ENCODE measurements at regions not wholly inside any gene's neighbourhood (a gene's known extent, or its start where the extent isn't known, plus 50 kb on each side); places are given as distances from the start of the nearest gene placed in this dataset.

DNA sequence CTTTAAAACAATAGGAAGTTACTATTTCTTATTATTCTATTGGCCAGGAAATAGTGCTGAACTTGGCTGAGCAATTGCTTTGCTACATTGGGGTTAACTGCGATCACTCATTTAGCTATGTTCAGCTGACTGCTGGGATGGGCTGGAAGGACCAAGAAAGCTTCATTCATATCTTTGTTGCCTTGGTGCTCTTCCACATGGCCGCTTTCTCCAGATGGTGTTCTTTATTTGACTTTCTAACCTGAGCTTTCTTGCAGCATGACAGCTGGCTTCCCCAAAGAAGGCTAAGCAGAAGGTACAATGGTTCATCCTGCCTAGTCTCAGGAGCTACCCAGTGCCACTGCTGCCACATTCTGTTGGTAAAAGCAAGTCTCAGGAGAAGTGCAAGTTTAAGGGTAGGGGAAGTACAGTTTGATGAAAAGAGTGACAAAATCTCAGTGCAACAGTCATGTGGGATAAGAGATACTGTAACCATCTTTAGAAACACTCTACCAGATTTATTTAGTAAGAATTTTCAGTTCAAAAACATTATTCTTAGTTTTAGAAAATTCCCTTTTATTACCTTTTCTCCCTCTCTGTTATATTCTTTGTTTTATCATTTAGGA is 180.6 kb upstream of the RBMS1 start:
- TF ChIP-seq, protein P1, sequence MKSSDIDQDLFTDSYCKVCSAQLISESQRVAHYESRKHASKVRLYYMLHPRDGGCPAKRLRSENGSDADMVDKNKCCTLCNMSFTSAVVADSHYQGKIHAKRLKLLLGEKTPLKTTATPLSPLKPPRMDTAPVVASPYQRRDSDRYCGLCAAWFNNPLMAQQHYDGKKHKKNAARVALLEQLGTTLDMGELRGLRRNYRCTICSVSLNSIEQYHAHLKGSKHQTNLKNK (CRISPR knock-in tag; IDR thresholded peaks at IDR 0.05): no peak
- TF ChIP-seq JAZF1 (CRISPR knock-in tag; IDR thresholded peaks at IDR 0.05) (no peak), RORB (CRISPR knock-in tag; IDR thresholded peaks at IDR 0.05) (no peak), IRF2 (CRISPR knock-in tag; IDR thresholded peaks at IDR 0.05; ENCODE audit: borderline replicate concordance, low read depth) (no peak), MXD4 (CRISPR knock-in tag; IDR thresholded peaks at IDR 0.05; ENCODE audit: borderline replicate concordance) (no peak)
- TF ChIP-seq, protein P2, sequence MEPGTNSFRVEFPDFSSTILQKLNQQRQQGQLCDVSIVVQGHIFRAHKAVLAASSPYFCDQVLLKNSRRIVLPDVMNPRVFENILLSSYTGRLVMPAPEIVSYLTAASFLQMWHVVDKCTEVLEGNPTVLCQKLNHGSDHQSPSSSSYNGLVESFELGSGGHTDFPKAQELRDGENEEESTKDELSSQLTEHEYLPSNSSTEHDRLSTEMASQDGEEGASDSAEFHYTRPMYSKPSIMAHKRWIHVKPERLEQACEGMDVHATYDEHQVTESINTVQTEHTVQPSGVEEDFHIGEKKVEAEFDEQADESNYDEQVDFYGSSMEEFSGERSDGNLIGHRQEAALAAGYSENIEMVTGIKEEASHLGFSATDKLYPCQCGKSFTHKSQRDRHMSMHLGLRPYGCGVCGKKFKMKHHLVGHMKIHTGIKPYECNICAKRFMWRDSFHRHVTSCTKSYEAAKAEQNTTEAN (CRISPR knock-in tag; IDR thresholded peaks at IDR 0.05): no peak
- TF ChIP-seq, protein P3, sequence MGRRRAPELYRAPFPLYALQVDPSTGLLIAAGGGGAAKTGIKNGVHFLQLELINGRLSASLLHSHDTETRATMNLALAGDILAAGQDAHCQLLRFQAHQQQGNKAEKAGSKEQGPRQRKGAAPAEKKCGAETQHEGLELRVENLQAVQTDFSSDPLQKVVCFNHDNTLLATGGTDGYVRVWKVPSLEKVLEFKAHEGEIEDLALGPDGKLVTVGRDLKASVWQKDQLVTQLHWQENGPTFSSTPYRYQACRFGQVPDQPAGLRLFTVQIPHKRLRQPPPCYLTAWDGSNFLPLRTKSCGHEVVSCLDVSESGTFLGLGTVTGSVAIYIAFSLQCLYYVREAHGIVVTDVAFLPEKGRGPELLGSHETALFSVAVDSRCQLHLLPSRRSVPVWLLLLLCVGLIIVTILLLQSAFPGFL (CRISPR knock-in tag; IDR thresholded peaks at IDR 0.05; ENCODE audit: borderline replicate concordance): no peak
- TF ChIP-seq, protein P4, sequence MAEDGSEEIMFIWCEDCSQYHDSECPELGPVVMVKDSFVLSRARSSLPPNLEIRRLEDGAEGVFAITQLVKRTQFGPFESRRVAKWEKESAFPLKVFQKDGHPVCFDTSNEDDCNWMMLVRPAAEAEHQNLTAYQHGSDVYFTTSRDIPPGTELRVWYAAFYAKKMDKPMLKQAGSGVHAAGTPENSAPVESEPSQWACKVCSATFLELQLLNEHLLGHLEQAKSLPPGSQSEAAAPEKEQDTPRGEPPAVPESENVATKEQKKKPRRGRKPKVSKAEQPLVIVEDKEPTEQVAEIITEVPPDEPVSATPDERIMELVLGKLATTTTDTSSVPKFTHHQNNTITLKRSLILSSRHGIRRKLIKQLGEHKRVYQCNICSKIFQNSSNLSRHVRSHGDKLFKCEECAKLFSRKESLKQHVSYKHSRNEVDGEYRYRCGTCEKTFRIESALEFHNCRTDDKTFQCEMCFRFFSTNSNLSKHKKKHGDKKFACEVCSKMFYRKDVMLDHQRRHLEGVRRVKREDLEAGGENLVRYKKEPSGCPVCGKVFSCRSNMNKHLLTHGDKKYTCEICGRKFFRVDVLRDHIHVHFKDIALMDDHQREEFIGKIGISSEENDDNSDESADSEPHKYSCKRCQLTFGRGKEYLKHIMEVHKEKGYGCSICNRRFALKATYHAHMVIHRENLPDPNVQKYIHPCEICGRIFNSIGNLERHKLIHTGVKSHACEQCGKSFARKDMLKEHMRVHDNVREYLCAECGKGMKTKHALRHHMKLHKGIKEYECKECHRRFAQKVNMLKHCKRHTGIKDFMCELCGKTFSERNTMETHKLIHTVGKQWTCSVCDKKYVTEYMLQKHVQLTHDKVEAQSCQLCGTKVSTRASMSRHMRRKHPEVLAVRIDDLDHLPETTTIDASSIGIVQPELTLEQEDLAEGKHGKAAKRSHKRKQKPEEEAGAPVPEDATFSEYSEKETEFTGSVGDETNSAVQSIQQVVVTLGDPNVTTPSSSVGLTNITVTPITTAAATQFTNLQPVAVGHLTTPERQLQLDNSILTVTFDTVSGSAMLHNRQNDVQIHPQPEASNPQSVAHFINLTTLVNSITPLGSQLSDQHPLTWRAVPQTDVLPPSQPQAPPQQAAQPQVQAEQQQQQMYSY (CRISPR knock-in tag; IDR thresholded peaks at IDR 0.05): no peak
- TF ChIP-seq, protein P5, sequence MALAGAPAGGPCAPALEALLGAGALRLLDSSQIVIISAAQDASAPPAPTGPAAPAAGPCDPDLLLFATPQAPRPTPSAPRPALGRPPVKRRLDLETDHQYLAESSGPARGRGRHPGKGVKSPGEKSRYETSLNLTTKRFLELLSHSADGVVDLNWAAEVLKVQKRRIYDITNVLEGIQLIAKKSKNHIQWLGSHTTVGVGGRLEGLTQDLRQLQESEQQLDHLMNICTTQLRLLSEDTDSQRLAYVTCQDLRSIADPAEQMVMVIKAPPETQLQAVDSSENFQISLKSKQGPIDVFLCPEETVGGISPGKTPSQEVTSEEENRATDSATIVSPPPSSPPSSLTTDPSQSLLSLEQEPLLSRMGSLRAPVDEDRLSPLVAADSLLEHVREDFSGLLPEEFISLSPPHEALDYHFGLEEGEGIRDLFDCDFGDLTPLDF (CRISPR knock-in tag; IDR thresholded peaks at IDR 0.05): no peak
- TF ChIP-seq, protein P6, sequence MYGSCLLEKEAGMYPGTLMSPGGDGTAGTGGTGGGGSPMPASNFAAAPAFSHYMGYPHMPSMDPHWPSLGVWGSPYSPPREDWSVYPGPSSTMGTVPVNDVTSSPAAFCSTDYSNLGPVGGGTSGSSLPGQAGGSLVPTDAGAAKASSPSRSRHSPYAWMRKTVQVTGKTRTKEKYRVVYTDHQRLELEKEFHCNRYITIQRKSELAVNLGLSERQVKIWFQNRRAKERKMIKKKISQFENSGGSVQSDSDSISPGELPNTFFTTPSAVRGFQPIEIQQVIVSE (CRISPR knock-in tag; IDR thresholded peaks at IDR 0.05; ENCODE audit: borderline replicate concordance): no peak
- TF ChIP-seq, protein P7, sequence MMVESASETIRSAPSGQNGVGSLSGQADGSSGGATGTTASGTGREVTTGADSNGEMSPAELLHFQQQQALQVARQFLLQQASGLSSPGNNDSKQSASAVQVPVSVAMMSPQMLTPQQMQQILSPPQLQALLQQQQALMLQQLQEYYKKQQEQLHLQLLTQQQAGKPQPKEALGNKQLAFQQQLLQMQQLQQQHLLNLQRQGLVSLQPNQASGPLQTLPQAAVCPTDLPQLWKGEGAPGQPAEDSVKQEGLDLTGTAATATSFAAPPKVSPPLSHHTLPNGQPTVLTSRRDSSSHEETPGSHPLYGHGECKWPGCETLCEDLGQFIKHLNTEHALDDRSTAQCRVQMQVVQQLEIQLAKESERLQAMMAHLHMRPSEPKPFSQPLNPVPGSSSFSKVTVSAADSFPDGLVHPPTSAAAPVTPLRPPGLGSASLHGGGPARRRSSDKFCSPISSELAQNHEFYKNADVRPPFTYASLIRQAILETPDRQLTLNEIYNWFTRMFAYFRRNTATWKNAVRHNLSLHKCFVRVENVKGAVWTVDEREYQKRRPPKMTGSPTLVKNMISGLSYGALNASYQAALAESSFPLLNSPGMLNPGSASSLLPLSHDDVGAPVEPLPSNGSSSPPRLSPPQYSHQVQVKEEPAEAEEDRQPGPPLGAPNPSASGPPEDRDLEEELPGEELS (CRISPR knock-in tag; IDR thresholded peaks at IDR 0.05): no peak
- CTCF ChIA-PET: no interaction called here
- POLR2A ChIA-PET: no interaction called here
- no peaks in the 10 kb centered on the region for H3K27me3 Mint-ChIP-seq (ENCODE audit: low read depth)
- H3K36me3 Mint-ChIP-seq: no peaks in the 10 kb centered on the region; the same call in 1 of the 2 replicates
- no peak overlapping the region for H3K27ac Mint-ChIP-seq
- no peak for DNase-seq (ENCODE audit: low spot score)
- H3K9me3 Mint-ChIP-seq: peaks cover 10% of the 10 kb centered on the region
- H3K4me1 Mint-ChIP-seq: no peaks in the 10 kb centered on the region
- H3K4me3 Mint-ChIP-seq: no peak overlapping the region
- no peak for ATAC-seq

DNA sequence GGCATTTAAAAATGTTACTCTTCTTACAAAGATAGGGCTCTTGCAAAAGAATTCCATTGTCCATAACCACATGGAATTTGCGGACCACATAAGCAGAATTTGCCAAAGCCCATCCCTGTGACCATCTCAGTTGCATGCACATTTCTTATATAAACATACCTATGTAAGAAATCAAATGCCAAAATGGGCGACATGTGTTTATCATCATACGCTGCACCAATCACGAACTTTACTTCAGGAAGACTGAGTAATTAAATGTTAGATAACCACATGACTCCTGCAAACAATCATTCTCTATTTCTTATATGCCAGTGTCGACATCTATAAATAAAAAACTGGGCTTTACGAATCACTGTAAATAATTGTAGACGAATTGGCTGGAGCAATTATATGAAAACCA is 186.1 kb upstream of the RBMS1 start:
- no peak overlapping the region for H3K27ac Mint-ChIP-seq
- ChIA-PET CTCF (no interaction called here), POLR2A (interaction anchor here (0.5 kb wide), 1 partner anchor 161 kb away, joined by 3 read pairs; no protein-coding TSS in a partner anchor)
- no peak overlapping the region for H3K4me3 Mint-ChIP-seq
- H3K36me3 Mint-ChIP-seq: peaks cover 6% of the 10 kb centered on the region
- no peak for ATAC-seq
- H3K27me3 Mint-ChIP-seq (ENCODE audit: low read depth): no peaks in the 10 kb centered on the region
- H3K4me1 Mint-ChIP-seq: 0 out of 2 replicates have a peak, but pooled peaks cover 3% of the 10 kb centered on the region
- no peak for DNase-seq (ENCODE audit: low spot score)
- peaks cover 25% of the 10 kb centered on the region for H3K9me3 Mint-ChIP-seq
- TF ChIP-seq, protein P8, sequence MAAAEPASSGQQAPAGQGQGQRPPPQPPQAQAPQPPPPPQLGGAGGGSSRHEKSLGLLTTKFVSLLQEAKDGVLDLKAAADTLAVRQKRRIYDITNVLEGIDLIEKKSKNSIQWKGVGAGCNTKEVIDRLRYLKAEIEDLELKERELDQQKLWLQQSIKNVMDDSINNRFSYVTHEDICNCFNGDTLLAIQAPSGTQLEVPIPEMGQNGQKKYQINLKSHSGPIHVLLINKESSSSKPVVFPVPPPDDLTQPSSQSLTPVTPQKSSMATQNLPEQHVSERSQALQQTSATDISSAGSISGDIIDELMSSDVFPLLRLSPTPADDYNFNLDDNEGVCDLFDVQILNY (CRISPR knock-in tag; IDR thresholded peaks at IDR 0.05): no peak
- no peak for TF ChIP-seq FOXJ3 (CRISPR knock-in tag; IDR thresholded peaks at IDR 0.05; ENCODE audit: borderline replicate concordance)
- TF ChIP-seq, protein P9, sequence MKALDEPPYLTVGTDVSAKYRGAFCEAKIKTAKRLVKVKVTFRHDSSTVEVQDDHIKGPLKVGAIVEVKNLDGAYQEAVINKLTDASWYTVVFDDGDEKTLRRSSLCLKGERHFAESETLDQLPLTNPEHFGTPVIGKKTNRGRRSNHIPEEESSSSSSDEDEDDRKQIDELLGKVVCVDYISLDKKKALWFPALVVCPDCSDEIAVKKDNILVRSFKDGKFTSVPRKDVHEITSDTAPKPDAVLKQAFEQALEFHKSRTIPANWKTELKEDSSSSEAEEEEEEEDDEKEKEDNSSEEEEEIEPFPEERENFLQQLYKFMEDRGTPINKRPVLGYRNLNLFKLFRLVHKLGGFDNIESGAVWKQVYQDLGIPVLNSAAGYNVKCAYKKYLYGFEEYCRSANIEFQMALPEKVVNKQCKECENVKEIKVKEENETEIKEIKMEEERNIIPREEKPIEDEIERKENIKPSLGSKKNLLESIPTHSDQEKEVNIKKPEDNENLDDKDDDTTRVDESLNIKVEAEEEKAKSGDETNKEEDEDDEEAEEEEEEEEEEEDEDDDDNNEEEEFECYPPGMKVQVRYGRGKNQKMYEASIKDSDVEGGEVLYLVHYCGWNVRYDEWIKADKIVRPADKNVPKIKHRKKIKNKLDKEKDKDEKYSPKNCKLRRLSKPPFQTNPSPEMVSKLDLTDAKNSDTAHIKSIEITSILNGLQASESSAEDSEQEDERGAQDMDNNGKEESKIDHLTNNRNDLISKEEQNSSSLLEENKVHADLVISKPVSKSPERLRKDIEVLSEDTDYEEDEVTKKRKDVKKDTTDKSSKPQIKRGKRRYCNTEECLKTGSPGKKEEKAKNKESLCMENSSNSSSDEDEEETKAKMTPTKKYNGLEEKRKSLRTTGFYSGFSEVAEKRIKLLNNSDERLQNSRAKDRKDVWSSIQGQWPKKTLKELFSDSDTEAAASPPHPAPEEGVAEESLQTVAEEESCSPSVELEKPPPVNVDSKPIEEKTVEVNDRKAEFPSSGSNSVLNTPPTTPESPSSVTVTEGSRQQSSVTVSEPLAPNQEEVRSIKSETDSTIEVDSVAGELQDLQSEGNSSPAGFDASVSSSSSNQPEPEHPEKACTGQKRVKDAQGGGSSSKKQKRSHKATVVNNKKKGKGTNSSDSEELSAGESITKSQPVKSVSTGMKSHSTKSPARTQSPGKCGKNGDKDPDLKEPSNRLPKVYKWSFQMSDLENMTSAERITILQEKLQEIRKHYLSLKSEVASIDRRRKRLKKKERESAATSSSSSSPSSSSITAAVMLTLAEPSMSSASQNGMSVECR (CRISPR knock-in tag; IDR thresholded peaks at IDR 0.05; ENCODE audit: borderline replicate concordance): no peak
